ENCODE measurements at regions not wholly inside any gene's neighbourhood (a gene's known extent, or its start where the extent isn't known, plus 50 kb on each side); places are given as distances from the start of the nearest gene placed in this dataset.
"Not testable (repeated sequence)": the region's sequence is repeated elsewhere in the genome, so short reads cannot be mapped to it uniquely, and the experiment has no call there.

DNA sequence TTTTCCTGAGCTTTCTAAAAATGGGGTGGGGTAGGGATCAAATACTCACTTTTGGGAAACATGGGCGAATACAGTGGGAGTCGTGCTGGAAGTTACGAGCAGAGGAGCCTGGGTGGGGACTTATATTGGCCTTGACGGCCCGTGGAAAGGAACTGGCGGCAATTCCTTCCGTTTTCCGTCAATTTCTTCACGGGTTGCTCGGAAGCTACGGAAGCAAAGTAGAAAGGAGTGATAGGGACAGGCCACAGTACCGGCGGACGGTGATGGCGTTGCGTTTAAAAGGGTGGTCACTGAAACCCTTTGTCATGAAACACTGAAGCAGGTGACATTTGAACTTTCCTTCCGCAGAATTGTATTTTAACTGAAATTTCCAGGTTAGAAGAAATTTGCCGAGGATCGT lies 505.0 kb downstream of the PRIM2 start:
- H3K36me3 ChIP-seq; H3K4me1 ChIP-seq; H3K4me3 ChIP-seq (ENCODE audit: low read depth, low read length); DNase-seq; H3K9me3 ChIP-seq: not testable (repeated sequence)
- H3K27me3 ChIP-seq = peaks cover 18% of the 10 kb centered on the region

DNA sequence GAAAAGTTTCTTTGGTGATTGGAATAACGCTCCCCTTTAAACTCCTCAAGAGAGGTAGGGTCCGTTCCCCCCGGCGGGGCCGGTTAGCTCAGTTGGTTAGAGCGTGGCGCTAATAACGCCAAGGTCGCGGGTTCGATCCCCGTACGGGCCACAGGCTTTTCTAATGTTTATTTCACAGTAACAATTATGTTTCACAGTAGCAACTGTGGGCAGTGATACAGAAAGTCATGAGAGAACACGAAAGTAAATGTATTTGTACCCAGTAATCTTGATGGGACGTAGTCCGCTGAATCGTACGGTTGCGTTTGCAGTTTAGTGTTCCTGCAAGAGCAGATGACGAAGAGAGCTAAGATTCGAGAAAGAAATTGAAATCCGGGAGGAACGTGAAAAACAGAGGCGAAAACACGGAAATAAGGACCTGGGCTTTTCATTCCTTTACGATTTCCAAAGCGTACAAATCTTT lies 505.5 kb downstream of the PRIM2 start:
- DNase-seq = no peak
- Histone ChIP-seq H3K4me1 (no peaks in the 10 kb centered on the region), H3K27me3 (peaks cover 18% of the 10 kb centered on the region), H3K36me3 (no peaks in the 10 kb centered on the region), H3K4me3 (ENCODE audit: low read depth, low read length) (no peak overlapping the region), H3K9me3 (no peaks in the 10 kb centered on the region)
- TF ChIP-seq, protein P1, sequence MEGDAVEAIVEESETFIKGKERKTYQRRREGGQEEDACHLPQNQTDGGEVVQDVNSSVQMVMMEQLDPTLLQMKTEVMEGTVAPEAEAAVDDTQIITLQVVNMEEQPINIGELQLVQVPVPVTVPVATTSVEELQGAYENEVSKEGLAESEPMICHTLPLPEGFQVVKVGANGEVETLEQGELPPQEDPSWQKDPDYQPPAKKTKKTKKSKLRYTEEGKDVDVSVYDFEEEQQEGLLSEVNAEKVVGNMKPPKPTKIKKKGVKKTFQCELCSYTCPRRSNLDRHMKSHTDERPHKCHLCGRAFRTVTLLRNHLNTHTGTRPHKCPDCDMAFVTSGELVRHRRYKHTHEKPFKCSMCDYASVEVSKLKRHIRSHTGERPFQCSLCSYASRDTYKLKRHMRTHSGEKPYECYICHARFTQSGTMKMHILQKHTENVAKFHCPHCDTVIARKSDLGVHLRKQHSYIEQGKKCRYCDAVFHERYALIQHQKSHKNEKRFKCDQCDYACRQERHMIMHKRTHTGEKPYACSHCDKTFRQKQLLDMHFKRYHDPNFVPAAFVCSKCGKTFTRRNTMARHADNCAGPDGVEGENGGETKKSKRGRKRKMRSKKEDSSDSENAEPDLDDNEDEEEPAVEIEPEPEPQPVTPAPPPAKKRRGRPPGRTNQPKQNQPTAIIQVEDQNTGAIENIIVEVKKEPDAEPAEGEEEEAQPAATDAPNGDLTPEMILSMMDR (IDR thresholded peaks at IDR 0.05; ENCODE audit: low read depth, low read length) = no peak

DNA sequence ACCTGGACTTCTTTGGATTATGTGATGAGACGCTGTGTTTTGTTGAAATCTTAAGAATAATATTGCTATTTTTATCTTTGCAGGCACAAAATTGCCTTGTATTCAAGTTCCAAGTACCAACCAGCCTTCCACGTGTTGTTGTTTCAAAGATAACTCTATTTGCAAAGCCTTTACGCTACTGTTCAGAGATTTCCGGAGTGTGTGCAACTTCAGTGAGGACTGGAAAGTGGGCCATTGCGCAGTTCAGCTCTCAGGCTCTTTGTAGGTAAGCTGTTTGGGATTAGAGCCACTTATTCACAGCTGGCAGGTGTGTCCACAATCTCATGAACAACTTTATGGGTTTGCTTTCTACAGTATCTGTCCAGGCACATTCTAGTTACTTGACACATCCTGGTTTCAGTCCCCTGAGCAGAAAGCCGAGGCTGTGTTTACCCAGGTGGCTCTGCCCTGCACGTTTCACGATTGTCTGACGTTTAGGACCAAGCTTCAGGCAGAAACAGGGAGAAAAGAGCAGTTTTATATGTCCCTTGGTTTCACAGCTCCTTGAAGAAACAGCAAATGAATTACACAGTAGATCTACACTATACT lies 520.3 kb downstream of the PRIM2 start:
- H3K4me1 ChIP-seq; H3K36me3 ChIP-seq; H3K4me3 ChIP-seq (ENCODE audit: low read depth, low read length); H3K27me3 ChIP-seq; H3K9me3 ChIP-seq; DNase-seq: not testable (repeated sequence)

DNA sequence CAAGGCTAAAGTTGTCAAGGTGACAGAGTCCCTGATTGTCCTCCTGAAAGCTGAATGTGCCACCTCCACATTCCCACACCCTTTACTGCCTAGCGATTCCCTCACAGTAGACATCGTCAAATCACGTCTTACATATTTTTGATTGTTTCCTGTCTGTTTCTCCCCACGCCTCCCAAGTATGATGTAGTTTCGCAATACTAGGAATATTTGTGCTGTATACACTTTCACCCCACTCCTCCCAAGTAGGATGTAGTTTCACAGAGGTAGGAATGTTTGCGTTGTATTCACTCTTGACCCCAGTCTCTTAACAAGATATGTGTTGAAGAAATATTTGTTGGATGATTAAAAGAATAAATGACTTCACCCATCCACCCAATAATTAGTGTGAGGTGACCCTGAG lies 524.1 kb downstream of the PRIM2 start:
- not testable (repeated sequence) for H3K4me3 ChIP-seq (ENCODE audit: low read depth, low read length); H3K9me3 ChIP-seq; H3K27me3 ChIP-seq; H3K36me3 ChIP-seq; DNase-seq; H3K4me1 ChIP-seq

DNA sequence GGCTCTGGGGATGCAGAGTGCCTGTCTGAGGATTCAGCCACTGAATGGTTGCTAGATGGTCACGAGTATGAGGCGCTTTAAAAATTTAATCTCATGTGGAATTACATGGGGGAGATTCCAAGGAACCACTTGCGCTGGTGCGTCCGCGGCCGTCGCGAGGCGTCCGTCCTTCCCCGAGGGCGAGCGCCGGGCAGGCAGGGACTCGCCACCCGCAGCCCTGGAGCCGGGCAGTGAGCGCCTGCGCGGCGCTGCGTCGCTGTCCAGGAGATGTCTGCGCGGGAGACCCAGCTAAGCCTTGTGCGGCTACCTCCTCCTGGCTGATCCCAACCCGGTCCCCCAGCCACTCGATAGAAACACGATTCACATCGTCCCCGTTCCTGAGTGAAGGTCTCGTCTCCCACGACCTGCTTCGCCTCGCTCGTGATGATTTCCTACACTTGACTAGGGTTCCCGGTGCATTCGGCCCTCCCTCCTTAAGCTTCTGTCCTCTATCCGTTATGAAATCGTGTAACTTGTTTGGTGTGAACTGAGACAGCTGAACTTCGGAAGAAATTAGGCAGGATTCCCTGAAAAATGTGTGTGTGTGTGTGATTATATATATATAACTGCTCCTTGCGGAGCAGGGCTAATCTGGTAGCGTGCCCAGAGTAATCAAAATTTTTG lies 536.4 kb downstream of the PRIM2 start:
- not testable (repeated sequence) for H3K4me3 ChIP-seq (ENCODE audit: low read depth, low read length); H3K27me3 ChIP-seq; DNase-seq; H3K36me3 ChIP-seq; H3K4me1 ChIP-seq; H3K9me3 ChIP-seq

DNA sequence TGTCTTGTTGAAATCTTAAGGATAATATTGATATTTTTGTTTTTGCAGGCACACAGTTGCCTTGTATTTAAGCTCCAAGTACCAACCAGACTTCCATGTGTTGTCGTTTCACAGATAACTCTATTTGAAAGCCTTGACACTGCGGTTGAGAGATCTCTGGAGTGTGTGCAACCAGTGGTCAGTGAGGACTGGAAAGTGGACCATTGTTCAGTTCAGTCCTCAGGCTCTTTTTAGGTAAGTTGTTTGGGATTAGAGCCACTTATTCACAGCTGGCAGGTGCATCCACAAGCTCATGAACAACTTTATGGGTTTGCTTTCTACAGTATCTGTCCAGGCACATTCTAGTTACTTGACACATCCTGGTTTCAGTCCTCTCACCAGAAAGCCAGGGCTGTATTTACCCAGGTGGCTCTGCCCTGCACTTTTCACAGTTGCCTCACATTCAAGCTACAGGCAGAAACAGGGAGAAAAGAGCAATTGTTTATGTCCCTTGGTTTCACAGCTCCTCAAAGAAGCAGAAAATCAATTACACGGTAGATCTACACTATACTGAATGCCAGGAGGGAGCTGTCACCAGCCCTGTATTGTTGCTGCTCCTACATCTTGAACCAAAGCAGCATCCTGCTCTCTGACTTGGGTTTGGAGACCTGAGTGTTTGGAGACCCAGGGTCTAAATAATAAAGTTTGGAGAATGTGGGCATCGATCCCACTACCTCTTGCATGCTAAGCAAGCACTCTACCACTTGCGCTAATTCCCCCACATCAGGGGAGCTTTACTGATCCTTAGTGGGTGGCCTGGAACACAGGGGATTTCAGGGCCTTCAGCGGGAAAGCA lies 543.3 kb downstream of the PRIM2 start:
- H3K4me3 ChIP-seq (ENCODE audit: low read depth, low read length); H3K9me3 ChIP-seq; H3K4me1 ChIP-seq; H3K27me3 ChIP-seq; H3K36me3 ChIP-seq; DNase-seq: not testable (repeated sequence)

DNA sequence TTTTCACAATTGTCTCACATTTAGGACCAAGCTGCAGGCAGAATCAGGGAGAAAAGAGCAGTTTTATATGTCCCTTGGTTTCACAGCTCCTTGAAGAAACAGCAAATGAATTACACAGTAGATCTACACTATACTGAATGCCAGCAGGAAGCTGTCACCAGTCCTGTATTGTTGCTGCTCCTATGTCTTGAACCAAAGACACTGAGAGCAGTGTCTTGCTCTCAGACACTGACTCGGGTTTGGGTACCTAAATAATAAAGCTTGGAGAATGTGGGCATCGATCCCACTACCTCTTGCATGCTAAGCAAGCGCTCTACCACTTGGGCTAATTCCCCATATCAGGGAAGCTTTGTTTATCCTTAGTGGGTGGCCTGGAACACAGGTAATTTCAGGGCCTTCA lies 552.7 kb downstream of the PRIM2 start:
- not testable (repeated sequence) for DNase-seq; H3K27me3 ChIP-seq; H3K9me3 ChIP-seq; H3K36me3 ChIP-seq; H3K4me3 ChIP-seq (ENCODE audit: low read depth, low read length); H3K4me1 ChIP-seq

DNA sequence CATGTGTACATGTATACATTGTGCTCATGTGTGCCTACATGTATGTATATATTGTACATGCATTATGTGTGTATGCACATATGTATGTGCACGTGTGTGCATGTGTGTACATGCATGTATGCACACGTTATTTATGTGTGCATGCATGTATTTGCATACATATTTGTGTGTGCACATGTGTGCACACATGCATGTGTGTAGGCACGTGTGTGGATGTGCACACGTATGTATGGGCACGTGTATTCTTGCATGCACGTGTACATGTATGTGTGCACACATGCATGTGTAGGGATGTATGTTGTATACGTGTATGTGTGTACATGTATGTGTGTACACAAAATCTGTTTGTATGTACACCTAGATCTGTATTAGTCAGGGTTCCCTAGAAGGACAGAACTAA lies 556.0 kb downstream of the PRIM2 start:
- H3K9me3 ChIP-seq; DNase-seq; H3K27me3 ChIP-seq; H3K4me1 ChIP-seq; H3K36me3 ChIP-seq; H3K4me3 ChIP-seq (ENCODE audit: low read depth, low read length): not testable (repeated sequence)

DNA sequence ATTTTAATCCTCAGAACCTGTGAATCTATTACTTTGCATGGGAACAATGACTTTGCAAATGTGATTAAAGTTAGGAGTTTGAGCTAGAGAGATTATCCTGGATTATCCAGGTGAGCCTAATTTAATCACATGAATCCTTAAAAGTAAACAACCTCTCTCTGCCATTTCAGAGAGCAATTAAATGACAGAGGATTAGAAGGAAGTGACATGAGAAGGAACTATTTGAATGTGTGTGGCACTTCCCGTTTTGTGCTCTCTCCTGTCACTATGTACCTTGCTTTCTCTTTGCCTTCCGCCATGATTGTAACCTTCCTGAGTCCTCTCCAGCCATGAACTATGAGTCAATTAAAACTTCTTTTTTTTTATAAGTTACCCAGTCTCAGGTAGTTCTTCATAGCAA lies 559.2 kb downstream of the PRIM2 start:
- not testable (repeated sequence) for H3K4me3 ChIP-seq (ENCODE audit: low read depth, low read length); H3K27me3 ChIP-seq; H3K4me1 ChIP-seq; DNase-seq; H3K9me3 ChIP-seq; H3K36me3 ChIP-seq

DNA sequence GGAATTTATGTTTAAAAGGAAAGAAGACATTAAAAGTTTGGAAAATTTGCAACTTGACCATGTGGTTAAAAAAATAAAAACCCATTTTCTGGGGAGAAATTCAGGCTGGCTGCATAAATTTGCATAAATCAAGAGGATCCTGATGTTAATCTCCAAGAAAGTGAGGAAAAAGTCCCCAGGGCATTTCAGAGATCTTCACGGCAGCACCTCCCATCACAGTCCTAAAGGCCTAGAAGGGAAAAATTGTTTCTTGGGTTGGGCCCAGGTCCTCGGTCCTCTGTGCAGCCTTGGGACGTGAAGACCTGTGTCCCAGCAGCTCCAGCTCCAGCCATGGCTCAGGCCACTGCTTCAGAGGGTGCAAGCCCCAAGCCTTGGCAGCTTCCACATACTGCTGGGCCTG lies 560.3 kb downstream of the PRIM2 start:
- H3K4me1 ChIP-seq; H3K9me3 ChIP-seq; DNase-seq; H3K27me3 ChIP-seq; H3K4me3 ChIP-seq (ENCODE audit: low read depth, low read length); H3K36me3 ChIP-seq: not testable (repeated sequence)

DNA sequence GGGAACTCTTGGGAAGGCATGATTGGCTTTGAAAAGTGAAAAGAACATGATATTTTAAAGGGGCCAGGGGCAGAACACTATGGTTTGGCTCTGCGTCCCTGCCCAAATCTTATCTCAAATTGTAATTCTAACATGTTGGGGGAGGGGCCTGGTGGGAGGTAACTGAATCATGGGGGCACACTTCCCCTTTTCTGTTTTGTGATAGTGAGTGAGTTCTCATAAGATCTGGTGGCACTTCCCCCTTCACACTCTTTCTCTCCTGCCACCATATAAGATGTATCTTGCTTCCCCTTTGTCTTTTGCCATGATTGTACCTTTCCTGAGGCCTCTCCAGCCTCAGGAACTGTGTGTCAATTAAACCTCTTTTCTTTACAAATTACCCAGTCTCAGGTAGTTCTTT lies 561.4 kb downstream of the PRIM2 start:
- not testable (repeated sequence) for H3K27me3 ChIP-seq; H3K4me1 ChIP-seq; H3K9me3 ChIP-seq; H3K36me3 ChIP-seq; H3K4me3 ChIP-seq (ENCODE audit: low read depth, low read length); DNase-seq

DNA sequence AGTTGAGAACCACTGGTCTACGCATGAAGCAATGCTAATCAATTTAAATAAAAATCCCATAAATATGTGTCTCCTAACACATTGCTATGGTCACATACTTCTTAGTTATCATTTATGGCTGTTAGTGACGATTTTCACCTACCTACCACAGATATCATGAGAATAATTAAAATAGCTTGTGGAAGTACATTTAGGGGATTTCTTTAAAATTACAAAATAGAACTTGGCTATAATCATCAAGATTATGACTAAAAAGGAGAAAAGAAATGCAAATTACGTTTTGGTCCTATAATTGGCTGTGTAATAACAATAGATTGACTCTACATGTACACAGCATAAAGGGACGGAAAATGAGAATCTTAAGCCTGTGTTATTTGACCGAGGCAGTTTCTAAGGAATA lies 581.4 kb downstream of the PRIM2 start:
- DNase-seq; H3K27me3 ChIP-seq; H3K9me3 ChIP-seq; H3K36me3 ChIP-seq; H3K4me1 ChIP-seq; H3K4me3 ChIP-seq (ENCODE audit: low read depth, low read length): not testable (repeated sequence)

DNA sequence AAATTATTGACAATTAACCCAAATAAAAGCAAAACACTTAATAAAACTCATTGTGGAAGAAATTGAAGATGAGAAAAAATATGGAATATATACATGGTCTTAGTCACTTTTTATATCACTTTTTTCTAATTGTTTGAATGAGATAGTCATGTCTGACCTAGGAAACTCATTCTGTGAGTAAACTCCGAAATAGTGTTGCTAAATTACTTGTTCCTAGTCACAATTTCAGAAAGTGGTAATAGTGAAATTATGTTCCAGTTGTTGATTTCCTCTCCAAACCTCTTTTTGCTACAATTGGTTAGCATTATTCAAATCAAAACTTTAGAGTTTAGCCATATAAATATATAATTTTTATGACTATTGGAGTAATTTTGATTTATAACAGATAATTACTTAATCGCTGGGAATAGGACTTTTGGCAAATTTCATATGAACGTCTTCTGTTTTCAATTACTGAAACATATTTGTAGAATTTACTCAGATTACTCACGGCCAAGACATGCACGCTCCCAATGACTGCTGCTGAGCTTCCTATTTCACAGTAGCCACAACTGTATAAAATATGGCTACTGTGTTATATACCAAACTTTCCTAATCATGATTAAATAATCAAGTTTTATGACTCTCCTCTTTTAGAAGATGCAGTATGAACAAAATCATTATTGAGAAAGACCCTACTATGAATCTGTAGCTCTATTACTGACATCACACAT lies 583.4 kb downstream of the PRIM2 start:
- not testable (repeated sequence) for H3K4me3 ChIP-seq (ENCODE audit: low read depth, low read length); H3K4me1 ChIP-seq; H3K27me3 ChIP-seq; H3K9me3 ChIP-seq; H3K36me3 ChIP-seq; DNase-seq

DNA sequence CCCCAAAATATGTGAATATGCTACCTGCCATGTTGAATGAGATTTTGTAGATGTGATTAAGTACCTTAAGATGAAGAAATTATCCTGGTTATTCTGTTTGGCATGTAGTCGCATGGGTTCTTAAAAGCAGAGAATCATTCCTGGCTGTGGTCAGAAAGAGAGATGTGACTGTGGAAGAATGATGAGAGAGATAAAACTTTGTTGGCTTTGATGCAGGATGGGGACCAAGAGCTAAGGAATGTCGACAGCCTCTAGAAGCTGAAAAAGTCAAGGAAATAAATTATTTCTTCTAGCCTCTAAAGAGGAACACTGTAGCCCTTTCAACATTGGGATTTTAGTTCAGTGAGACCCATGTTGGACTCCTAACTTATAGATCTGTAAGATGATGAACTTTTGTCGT lies 584.0 kb downstream of the PRIM2 start:
- H3K4me3 ChIP-seq (ENCODE audit: low read depth, low read length); H3K4me1 ChIP-seq; H3K27me3 ChIP-seq; H3K36me3 ChIP-seq; H3K9me3 ChIP-seq; DNase-seq: not testable (repeated sequence)

Measured in BE2C (cell line).